RKO (cell line): ENCODE measurements at regions not wholly inside any gene's neighbourhood (a gene's known extent, or its start where the extent isn't known, plus 50 kb on each side); places are given as distances from the start of the nearest gene placed in this dataset.

Experiments used
- DNase-seq: peaks from one replicate; pipeline ENCODE4 v3.0.0-alpha.2; 2016; ENCODE audit warnings: low spot score

DNA sequence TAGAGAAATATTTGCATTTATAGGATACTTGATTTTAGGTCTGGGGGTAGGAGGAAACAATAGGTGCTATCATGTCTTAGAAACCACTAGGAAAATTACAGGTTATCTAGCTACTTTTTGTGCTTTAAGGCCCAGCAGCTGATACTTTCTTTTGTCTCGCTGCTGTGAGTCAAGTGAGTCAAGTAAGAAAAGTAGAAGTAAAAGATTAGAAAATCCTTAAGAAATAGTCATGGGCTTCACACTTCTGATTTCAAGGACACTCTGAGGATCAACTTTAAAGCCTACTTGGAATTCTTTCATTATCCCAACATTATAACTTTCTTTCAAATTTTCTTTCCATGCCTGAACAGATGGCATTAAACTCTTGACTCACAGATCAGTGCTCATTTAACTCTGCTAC, 95.2 kb upstream of the RBMS3 start:
- no peak for DNase-seq

- no peak for DNase-seq
These were observed 94.7 kb upstream of the RBMS3 start for GRCh38 chr3:29186131-29186599.

DNA sequence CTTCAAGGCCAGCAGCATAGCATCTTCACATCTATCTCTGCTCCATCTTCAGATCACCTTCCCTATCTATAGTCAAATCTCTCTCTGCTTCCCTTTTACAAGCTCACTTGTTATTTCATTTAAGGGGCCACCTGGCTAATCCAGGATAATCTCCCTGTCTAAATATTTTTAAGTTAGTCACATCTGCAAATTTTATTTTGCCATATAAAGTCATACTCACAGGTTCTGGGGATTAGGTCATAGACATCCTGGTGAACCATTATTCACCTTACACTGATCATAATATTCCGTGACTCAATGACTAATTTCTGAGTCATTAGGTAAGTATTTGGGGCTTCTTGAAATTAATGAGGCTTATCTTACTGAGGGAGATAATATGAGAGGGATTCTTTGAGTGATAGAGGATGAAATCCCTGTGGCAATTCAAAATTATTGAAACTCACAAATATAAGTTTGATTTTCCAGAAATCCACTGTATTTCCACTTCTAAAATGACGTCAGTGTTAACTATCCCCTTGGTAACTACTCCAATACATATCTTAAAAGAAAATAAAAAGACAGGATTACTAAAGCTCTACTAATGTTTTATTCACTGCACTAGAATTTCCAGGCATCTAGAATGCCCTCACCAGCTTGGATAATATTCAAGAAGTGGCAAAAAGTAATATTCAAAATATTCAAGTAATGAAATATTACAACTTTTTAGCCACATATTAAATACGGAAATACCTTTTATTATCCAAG, 93.7 kb upstream of the RBMS3 start:
- DNase-seq = peak; percentile 63

GRCh38 chr3:29189328-29189727, 91.5 kb upstream of the RBMS3 start:
- DNase-seq = no peak

DNA sequence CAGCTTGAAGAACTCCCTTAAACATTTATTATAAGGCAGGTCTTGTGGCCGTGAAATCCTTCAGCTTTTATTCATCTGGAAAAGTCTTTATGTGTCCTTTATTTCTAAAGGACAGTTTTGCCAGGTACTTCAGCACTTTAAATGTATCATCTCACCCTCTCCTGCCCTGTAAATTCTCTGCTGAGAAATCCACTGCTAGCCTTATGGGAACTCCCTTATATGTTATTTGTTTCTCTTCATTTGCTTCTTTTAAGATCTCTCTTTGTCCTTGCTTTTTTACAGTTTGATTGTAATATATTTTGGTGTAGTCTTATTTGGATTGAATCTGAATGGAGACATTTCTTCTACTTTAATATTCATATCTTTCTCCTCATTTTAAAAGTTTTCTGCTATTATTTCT, 86.7 kb upstream of the RBMS3 start:
- DNase-seq = no peak

DNA sequence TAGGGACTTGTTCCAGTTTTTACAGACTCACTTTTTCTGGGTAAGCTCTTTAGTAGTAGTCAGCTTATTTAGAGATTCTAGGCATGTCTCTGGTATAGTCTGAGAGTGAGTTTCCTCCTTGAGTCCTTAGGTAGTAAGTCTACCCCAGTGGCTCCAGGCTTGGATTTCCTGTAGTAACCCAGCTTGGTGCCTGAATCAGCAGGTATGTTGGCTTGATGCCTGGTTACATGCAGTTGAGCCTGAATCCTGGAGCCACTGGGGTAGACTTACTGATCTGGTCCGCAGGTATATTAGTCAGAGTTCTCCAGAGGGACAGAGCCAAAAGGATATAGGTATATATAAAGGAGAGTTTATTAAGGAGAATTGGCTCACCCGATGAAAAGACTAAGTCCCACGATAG, 85.8 kb upstream of the RBMS3 start:
- DNase-seq = no peak

- DNase-seq = no peak
These were observed 79.3 kb upstream of the RBMS3 start for GRCh38 chr3:29201604-29202003.

- no peak for DNase-seq
These were observed 78.5 kb upstream of the RBMS3 start for GRCh38 chr3:29202378-29202777.

- DNase-seq = no peak
These were observed 77.0 kb upstream of the RBMS3 start for GRCh38 chr3:29203851-29204250.

- no peak for DNase-seq
These were observed 73.4 kb upstream of the RBMS3 start for GRCh38 chr3:29207427-29207826.

DNA sequence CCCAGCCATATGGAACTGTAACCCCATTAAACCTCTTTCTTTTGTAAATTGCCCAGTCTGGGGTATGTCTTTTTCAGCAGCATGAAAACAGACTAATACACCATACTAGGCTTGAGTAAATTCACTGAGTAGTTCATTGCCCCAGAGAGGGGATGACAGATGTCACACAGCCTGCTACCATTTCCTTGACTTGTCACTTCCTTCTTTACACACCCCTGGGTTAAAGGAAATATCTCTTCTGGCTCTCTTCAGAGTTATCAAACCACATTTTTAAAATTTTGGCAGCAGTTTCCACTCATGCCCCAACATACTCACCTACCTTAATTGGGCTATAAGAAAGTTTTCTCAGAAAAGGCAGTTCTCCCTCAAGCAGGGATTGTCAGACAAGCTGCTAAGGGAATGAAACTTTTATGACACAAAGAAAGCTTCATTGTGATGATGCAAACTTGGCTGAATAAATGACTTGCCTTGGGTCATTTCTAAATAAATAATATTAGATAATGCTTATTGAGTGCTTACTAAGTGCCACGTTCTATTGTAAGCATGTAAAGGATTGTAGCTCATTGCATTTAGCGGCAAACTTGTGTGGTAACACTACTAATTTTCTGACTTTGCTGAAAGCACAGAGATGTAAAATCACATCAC, 68.0 kb upstream of the RBMS3 start:
- no peak for DNase-seq

GRCh38 chr3:29214009-29214658, 66.7 kb upstream of the RBMS3 start:
- no peak for DNase-seq

- DNase-seq = no peak
These were observed 64.9 kb upstream of the RBMS3 start for GRCh38 chr3:29215948-29216347.

DNA sequence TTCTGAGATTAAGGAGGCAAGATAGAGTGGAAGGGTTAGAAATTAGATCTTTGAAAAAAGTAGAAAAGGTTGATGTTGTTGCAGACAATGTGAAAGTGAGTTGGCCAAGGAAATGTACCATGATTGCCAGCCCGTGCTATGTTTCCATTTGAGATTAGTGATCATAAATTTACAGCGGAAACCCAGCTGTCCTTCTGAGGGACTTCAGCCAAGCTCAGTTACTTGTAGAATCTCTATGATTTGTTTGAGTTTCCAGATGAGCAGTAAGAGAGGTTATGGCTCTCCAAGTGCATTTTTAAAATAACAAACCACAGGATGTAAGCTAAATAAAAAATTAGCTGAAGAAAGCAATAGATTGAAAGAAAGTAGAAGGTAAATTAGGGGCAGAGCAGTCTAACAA, 54.2 kb upstream of the RBMS3 start:
- no peak for DNase-seq

- no peak for DNase-seq
These were observed 53.6 kb upstream of the RBMS3 start for GRCh38 chr3:29227307-29227706.
